ENCODE measurements at regions not wholly inside any gene's neighbourhood (a gene's known extent, or its start where the extent isn't known, plus 50 kb on each side); places are given as distances from the start of the nearest gene placed in this dataset. TPM values are rescaled to one million over a fixed set of nuclear protein-coding genes. Genes with fewer than 3 reads are reported as not detected.

Small RNAs in the stretch of these regions (small RNA-seq; reads per million reads assigned to genes)
- not detected for gene RN7SL601P

Measured in Karpas-422 (cell line).